GM21619 (cell line): ENCODE measurements at regions not wholly inside any gene's neighbourhood (a gene's known extent, or its start where the extent isn't known, plus 50 kb on each side); places are given as distances from the start of the nearest gene placed in this dataset.
"Not testable (repeated sequence)": the region's sequence is repeated elsewhere in the genome, so short reads cannot be mapped to it uniquely, and the experiment has no call there.

Experiments used
- ATAC-seq: cut with Tn5 transposase; IDR thresholded peaks from one replicate; pipeline ENCODE4 v1.9.1; 2021; ENCODE audit not compliant: unreplicated experiment

DNA sequence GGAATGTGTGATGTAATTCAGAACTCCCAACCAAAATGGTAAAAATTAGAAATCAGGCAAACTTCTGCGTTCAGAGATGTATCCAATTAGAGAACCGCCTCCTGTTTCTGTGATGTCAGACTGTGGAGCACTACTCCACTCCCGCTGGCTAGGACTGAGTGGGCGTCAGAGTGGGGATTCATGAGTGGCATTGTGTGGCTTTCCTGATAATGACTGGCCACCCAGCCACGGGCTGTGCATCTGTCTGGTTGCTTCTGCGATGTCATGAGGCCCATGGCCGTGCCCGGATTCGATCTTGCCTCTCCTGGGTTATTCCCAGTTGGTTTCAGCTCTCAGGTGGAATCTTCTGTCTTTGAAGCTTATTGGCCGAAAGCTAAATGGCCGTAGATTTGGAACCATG, 87.1 kb upstream of the KCNA1 start:
- no peak for ATAC-seq

DNA sequence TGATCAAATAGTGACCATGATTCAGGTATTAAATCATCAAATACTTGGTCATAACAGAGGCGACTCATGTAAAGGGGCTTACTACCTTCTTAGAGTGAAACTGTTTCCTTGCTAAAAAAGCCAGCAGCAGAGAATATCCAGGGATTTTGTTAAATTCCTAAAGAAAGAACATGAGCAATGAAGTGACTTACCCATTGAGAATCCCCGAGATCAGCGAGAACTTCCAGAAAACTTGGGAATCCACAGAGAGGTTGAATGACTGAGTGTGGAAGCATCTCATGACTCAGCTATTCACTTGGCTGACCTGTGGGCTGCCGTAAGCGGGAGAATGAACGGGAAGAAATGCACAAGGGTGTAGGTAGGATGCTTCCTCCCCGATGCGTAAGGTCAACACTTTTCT, 85.3 kb upstream of the KCNA1 start:
- no peak for ATAC-seq

DNA sequence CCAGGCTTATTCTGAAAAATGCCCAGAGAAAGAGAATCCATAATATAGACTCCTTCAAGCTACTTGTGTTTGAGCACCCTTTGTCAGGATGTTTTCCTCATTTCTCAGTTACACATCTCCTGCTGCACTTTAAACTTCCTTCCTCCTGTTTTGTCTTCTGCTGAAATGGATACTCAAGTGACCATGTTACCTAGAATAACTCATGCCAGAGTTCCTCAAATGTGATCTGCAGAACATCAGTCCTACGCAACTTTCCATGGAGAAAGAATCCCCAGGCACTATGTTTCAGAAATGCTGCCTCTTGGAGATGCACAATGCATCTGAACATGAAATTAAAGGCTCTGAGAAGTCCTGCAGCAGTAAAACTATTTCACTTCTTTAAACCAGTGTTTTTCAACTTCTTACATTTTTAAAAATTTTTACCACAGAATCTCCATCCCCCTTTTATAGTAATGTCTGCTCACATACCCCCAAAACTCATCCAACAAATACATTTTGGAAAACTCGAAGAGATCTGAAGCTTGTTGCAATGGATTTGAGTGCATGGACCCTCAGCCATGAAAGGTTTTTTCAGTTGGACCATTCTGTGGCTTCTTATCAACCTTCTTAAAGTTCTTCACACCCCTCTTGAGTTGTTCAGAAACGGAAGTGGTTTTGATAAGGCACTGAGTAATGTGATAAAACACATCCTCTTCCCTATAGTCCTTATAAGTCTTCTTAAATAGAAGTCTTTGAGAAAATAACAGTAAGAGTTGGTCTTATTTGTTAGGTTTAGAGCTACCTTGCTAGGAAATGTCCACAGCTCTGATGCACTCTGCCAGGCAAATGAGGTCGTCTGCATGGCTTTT, 84.5 kb upstream of the KCNA1 start:
- ATAC-seq: no peak

DNA sequence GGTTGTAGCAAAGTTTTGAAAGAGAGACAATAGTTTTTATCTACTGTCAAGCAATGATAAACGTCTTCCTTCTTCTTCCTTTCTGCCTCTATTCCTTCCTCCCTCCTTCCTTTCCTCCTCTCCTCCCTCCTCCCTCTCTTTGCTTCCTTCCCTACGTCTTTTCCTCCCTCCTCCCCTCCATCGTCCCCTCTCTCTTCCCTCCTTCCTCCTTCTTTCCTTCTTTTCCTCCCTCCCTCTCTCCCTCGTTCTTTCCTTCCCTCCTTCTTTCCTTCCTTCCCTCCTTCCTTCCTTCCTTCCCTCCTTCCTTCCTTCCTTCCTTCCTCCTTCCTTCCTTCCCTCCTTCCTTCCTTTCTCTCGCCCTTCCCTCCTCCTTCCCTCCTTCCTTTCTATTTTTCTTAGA, 82.8 kb upstream of the KCNA1 start:
- no peak for ATAC-seq

GRCh38 chr12:4828176-4828575, 81.5 kb upstream of the KCNA1 start:
- ATAC-seq: no peak

GRCh38 chr12:4829161-4829792, 80.4 kb upstream of the KCNA1 start:
- ATAC-seq: peak; percentile 87

DNA sequence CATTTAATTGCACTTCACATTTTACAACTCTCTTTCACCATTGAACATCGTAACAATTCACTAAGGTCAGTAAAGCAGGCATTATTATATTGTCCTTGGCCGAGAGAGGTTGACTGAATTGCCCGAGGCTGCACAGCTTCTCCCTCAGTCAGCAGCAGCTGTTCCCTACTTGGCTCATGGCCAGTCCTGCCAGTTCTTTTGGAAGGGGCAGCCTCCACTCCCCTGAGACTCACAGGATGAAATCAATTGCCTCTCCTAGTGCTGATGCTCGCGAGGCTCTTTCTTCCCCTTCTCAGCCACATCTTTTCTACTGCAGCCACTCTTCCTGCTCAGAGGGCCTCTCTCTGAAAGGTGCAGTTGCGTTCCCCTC, 79.9 kb upstream of the KCNA1 start:
- ATAC-seq: peak; percentile 23

GRCh38 chr12:4830556-4831210, 79.0 kb upstream of the KCNA1 start:
- ATAC-seq: no peak

DNA sequence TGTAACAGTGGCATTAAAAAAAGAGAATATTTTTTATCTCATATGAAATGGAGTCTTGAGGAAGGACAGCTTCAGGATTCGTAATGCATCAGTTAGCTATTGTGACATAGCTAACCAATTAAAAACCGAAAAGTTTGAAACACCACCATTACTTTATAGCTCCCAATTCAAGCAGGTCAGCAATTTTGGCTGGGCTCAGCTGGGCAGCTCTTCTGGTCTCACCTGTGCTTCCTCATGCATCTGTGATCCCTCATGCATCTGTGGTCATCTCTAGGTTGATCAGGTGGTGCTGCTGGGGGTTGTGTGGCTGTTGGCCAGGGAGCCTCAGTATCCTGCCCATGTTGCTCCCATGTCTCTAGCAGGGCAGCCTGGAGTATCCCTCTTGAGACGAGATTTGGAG, 76.7 kb upstream of the KCNA1 start:
- no peak for ATAC-seq

- ATAC-seq: no peak
Observed at GRCh38 chr12:4833524-4833923, 76.2 kb upstream of the KCNA1 start.

DNA sequence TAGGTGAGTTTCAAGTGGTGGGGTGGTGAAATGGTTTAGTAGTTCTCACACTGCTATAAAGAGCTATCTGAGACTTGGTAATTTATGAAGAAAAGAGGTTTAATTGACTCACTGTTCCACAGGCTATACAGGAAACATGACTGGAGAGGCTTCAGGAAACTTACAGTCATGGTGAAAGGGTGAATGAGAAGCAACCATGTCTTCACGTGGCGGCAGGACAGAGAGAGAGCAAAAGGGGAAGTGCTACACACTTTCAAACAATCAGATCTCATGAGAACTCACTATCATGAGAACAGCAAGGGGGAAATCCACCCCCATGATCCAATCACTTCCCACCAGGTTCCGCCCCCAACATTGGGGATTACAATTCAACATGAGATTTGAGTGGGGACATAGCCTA, 67.3 kb upstream of the KCNA1 start:
- not testable (repeated sequence) for ATAC-seq

- ATAC-seq: no peak
Observed at GRCh38 chr12:4843907-4844306, 65.8 kb upstream of the KCNA1 start.

- no peak for ATAC-seq
Observed at GRCh38 chr12:4847713-4848112, 62.0 kb upstream of the KCNA1 start.

GRCh38 chr12:4849115-4849541, 60.6 kb upstream of the KCNA1 start:
- no peak for ATAC-seq

DNA sequence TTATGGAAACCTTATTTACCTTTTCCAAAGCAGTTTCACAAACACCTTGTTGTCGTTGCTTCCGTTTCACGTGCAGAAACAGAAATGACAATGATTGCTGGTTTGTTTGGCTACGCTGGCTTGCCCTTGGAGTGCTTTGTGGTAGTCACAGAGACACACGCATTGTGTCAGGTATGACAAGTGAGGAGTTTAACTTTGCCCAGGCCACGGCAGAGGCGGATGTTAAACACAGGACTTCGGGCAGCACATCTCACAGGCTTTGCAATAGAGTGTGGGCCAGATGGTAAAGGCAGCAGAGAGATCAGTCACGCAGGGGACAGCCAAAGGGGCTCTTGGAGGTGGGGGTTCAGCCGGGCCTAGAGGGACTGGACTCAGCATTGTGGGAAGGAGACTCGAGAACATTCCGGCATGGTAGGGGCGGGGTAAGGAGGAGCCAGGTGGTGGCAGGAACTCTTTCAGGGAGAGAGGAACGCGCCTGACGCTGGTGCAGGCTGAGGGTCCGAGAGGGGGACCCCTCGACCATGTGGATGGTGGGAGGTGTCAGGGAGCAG, 59.8 kb upstream of the KCNA1 start:
- no peak for ATAC-seq

DNA sequence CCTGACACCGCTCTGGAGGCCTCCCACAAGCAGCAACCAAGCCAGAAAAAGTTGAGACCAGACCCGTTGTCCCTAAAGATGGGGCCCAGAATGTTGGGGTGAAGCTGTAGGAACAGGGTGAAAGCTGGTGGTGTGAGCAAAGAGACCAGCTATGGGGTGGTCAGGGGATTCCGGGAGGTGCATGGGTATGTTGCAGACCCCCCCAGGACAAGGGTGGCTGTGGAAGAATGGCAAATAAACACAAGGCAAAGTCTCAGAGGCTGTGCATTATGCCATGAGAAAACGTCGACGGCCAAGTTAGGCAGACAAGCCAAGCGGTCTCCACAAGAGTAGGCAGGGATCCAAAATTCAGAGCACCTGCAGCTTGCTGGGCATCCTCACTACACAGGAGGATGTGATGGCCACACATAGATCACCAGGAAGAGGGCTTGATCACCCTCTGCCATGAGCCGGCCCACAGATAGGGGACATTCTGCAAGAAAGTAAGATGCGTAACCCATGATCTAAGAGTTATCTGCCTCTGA, 58.8 kb upstream of the KCNA1 start:
- no peak for ATAC-seq

DNA sequence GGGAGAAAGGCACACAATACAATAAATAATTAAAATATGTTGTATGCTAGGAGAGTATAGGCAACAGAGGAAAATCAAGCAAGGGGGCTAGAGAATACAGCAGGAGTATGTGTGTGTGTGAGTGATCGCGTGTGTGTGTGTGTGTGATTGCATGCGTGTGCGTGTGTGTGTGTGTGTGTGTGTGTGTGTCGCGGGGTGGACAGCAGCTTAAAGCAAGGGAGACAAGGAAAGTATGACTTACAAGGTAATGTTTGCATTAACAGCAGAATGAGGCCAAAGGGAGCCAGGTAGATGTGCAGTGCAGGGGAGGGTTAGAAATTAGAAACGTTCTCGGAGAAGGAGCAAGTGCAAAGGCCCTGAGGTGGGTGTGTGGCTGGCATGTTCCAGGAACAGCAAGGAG, 57.4 kb upstream of the KCNA1 start:
- ATAC-seq: no peak

DNA sequence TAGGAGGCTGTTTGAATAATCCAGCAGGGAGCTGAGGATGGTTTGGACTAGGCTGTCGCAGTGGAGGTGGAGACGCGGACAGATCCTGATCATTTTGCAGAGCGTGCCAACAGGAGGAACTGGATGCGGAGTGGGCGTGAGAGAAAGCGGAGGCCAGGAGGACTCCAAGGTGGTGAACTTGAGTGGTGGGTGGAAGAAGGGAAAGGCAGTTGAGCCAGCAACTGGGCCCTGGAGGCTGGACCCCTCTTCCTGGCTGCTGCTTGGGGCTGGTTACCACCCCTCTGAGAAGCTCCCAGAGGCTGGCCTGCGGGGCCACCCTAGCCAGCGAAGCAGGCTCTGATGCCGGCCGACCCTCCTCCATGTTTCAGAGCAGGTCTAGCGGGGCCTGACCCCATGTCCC, 56.8 kb upstream of the KCNA1 start:
- ATAC-seq: no peak

GRCh38 chr12:4855121-4855924, 54.4 kb upstream of the KCNA1 start:
- ATAC-seq: no peak

GRCh38 chr12:4856596-4856995, 53.1 kb upstream of the KCNA1 start:
- ATAC-seq: no peak
